GM12878 (cell line): ENCODE measurements at regions not wholly inside any gene's neighbourhood (a gene's known extent, or its start where the extent isn't known, plus 50 kb on each side); places are given as distances from the start of the nearest gene placed in this dataset.
A peak's percentile ranks its signal among the peaks of the same experiment; 100 is the strongest.

Experiments
- ATAC-seq: fragments of 200-7000 bp; cut with Tn5 transposase; 3 replicates; pipeline ENCODE4 v1.9.1; 2020; ENCODE audit warnings: mild to moderate bottlenecking, moderate library complexity
- BruUV-seq: library from RNA; stranded (reverse); fragments of 400-500 nt; replicated peaks from 2 replicates; lab custom pipeline; 2021; lab: Mats Ljungman, UMichigan
- CTCF ChIA-PET: fragments of 300-600 bp; sonication (Branson Sonifier 250); formaldehyde crosslinking; extraction: SDS; loops from one replicate; lab custom pipeline; 2021; ENCODE audit warnings: inconsistent platforms; lab: Yijun Ruan, JAX
- POLR2A ChIA-PET: fragments of 350-600 bp; formaldehyde crosslinking; extraction: SDS; loops from one replicate; lab custom pipeline; 2021; ENCODE audit warnings: inconsistent platforms; lab: Charles Lee
- RAD21 ChIA-PET: fragments of 300-600 bp; sonication (Branson Sonifier 250); formaldehyde crosslinking; loops from one replicate; lab custom pipeline; 2023; ENCODE audit warnings: antibody characterized with exemption; ENCODE audit not compliant: unreplicated experiment; lab: Charles Lee
- SMC1A ChIA-PET: fragments of 300-600 bp; sonication (Branson Sonifier 250); formaldehyde crosslinking; loops from one replicate; lab custom pipeline; 2023; ENCODE audit not compliant: unreplicated experiment, uncharacterized antibody; lab: Charles Lee
- DNase-seq: peaks from one replicate; pipeline ENCODE4 v3.0.0-alpha.2; 2011; ENCODE audit warnings: low read depth, low spot score
- FAIRE-seq: peaks from 3 replicates; lab custom pipeline; 2011; peaks lifted over from hg19 to GRCh38; lab: Jason Lieb, UNC
- H2AFZ ChIP-seq: 2 replicates; pipeline ENCODE4 v1.6.0; 2011; ENCODE audit warnings: low read depth, low read length, control low read depth; ENCODE audit not compliant: control insufficient read depth
- H3K27ac ChIP-seq: 2 replicates; pipeline ENCODE4 v1.5.1; 2011; ENCODE audit warnings: control low read depth; ENCODE audit not compliant: control insufficient read depth, insufficient read depth
- H3K27me3 ChIP-seq, 2 experiments: replicated peaks in 1 of 2; 2 replicates each; pipeline versions ENCODE4 v1.6.0 to v1.6.1; 2011; ENCODE audit warnings: low read length in 1 of 2; ENCODE audit not compliant: control insufficient read depth in 2 of 2, insufficient read depth in 2 of 2
- H3K36me3 ChIP-seq, 2 experiments: 2 replicates each; pipeline ENCODE4 v1.5.1; 2011; ENCODE audit warnings: low read length in 1 of 2; ENCODE audit not compliant: control insufficient read depth in 2 of 2, insufficient read depth in 2 of 2
- H3K4me1 ChIP-seq: 2 replicates; pipeline ENCODE4 v1.6.1; 2011; ENCODE audit warnings: mild to moderate bottlenecking, low read length, moderate library complexity, mixed read lengths; ENCODE audit not compliant: control insufficient read depth, insufficient read depth
- H3K4me2 ChIP-seq: 2 replicates; pipeline ENCODE4 v1.6.0; 2011; ENCODE audit warnings: control low read depth; ENCODE audit not compliant: control insufficient read depth, insufficient read depth
- H3K4me3 ChIP-seq: fragments of 200-600 bp; sonication (generic); 2 replicates; pipeline ENCODE4 v1.5.1; 2016
- H3K79me2 ChIP-seq: 2 replicates; pipeline ENCODE4 v1.6.0; 2011; ENCODE audit warnings: low read length; ENCODE audit not compliant: control insufficient read depth, insufficient read depth
- H3K9ac ChIP-seq: 2 replicates; pipeline ENCODE4 v1.8.0; 2011; ENCODE audit warnings: low read length, control low read depth, mixed read lengths; ENCODE audit not compliant: control insufficient read depth, insufficient read depth
- H3K9me3 ChIP-seq: replicated peaks from 3 replicates; pipeline ENCODE4 v1.5.1; 2011; ENCODE audit warnings: mild to moderate bottlenecking, low read length; ENCODE audit not compliant: control insufficient read depth, insufficient read depth
- H4K20me1 ChIP-seq: 2 replicates; pipeline ENCODE4 v1.6.0; 2011; ENCODE audit not compliant: control insufficient read depth, insufficient read depth
- GATAD2B ChIP-seq: fragments of 450-650 bp; conservative IDR thresholded peaks from 2 replicates; pipeline ENCODE4 v1.6.1; 2017; ENCODE audit warnings: low read depth, mild to moderate bottlenecking, moderate library complexity
- MEF2A ChIP-seq: IDR thresholded peaks from 2 replicates; pipeline ENCODE4 v1.6.1; 2011; ENCODE audit warnings: low read depth, mild to moderate bottlenecking, low read length, moderate library complexity; ENCODE audit not compliant: insufficient read depth
- MTA3 ChIP-seq: IDR thresholded peaks from 2 replicates; pipeline ENCODE4 v1.6.1; 2012; ENCODE audit warnings: low read length, inconsistent platforms, borderline replicate concordance
- SMARCA5 ChIP-seq: fragments of 450-650 bp; IDR thresholded peaks from 2 replicates; pipeline ENCODE4 v1.6.1; 2017; ENCODE audit warnings: mild to moderate bottlenecking
- SPI1 ChIP-seq: IDR thresholded peaks from 2 replicates; pipeline ENCODE4 v1.6.1; 2011; ENCODE audit warnings: low read depth, mild to moderate bottlenecking, low read length, moderate library complexity, borderline replicate concordance; ENCODE audit not compliant: insufficient read depth
- TARDBP ChIP-seq: IDR thresholded peaks from 2 replicates; pipeline ENCODE4 v1.6.1; 2016; ENCODE audit warnings: borderline replicate concordance
- WGBS: methylation state at CpG from one replicate; pipeline ENCODE4 v1.1.6; 2016; ENCODE audit warnings: low lambda C conversion rate; ENCODE audit not compliant: insufficient replicate concordance, insufficient coverage; ENCODE audit errors: missing lambda C conversion rate; 5-methylcytosine and 5-hydroxymethylcytosine counted together
- in situ Hi-C: fragments of 300-500 bp; cut with MboI; formaldehyde crosslinking; loops from 9 replicates; pipeline ENCODE4 v1.14.3; 2018; ENCODE audit warnings: mixed read lengths
- intact Hi-C: fragments of 100-400 bp; cut with micrococcal nuclease; formaldehyde crosslinking; loops from one replicate; pipeline ENCODE4 v1.14.2; 2022; ENCODE audit not compliant: unreplicated experiment
- TF ChIP-seq, protein P1 (sequence below): IDR thresholded peaks from 2 replicates; pipeline ENCODE4 v1.6.1; 2012; ENCODE audit warnings: low read depth, low read length, improper control_type of control experiment
- TF ChIP-seq, protein P2 (sequence below): fragments of 450-650 bp; IDR thresholded peaks from 2 replicates; pipeline ENCODE4 v1.6.1; 2017; ENCODE audit warnings: mild to moderate bottlenecking, moderate library complexity

DNA sequence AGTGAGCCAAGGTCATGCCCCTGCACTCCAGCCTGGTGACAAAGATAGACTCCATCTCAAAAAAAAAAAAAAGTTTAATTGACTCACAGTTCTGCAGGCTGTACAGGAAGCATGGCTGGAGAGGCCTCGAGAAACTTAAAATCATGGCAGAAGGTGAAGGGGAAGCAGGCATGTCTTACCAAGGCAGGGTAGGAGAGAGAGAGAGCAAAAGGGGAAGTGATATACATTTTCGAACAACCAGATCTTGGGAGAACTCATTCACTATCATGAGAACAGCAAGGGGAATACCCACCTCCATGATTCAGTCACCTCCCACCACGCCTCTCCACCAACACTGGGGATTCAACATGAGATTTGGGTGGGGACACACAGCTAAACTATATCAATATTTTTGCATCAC is 315.2 kb upstream of the HTR2C start:
- Histone ChIP-seq H3K36me3 (no peaks in the 10 kb centered on the region), H3K9ac (no peak overlapping the region), H3K27ac (no peak overlapping the region), H4K20me1 (no peaks in the 10 kb centered on the region), H3K4me1 (no peaks in the 10 kb centered on the region), H3K27me3 (no peaks in the 10 kb centered on the region), H3K4me3 (no peak overlapping the region), H3K9me3 (no peaks in the 10 kb centered on the region; the same call in 2 of the 3 replicates), H3K4me2 (no peak overlapping the region), H3K79me2 (no peaks in the 10 kb centered on the region), H2AFZ (no peak overlapping the region)
- RAD21 ChIA-PET, result no interaction called here
- in situ Hi-C loops (no loop called here), intact Hi-C loops (no loop called here)
- POLR2A ChIA-PET, result no interaction called here
- CTCF ChIA-PET, result no interaction called here
- no TSS peak for BruUV-seq
- ATAC-seq (no peak), FAIRE-seq (no peak), DNase-seq (no peak)
- TF ChIP-seq MEF2A (no peak), SPI1 (peak; percentile 36; the same call in 1 of the 2 replicates)
- SMC1A ChIA-PET, result no interaction called here
- WGBS, result 16% methylated on average over 3 of the region's 3 CpGs

DNA sequence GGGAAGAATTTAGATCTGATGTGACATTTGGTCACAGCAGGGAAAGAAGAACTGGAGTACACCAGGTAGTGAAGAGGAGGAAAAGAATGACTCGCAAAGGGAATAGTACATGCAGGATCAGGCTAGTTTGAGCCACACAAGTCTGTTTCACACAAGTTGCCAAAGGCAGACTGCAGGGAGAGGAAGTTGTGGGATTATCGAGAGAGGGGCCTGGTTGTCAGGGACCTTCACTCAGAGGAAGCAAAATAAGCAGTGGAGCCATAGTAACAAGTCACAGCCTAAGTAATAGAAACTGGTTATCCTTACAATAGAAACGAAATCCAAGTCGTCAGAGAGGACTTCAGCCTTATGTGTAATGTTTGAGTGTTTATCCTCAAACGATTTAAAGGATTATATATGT is 316.7 kb upstream of the HTR2C start:
- no TSS peak for BruUV-seq
- in situ Hi-C loops, result no loop called here
- Histone ChIP-seq H3K27me3 (no peaks in the 10 kb centered on the region), H3K9ac (no peak overlapping the region), H3K4me2 (no peak overlapping the region), H3K9me3 (no peaks in the 10 kb centered on the region; the same call in 2 of the 3 replicates), H3K4me1 (no peaks in the 10 kb centered on the region), H3K4me3 (no peak overlapping the region), H2AFZ (no peak overlapping the region)
- CTCF ChIA-PET, result no interaction called here
- RAD21 ChIA-PET, result no interaction called here
- SMC1A ChIA-PET, result no interaction called here
- no peak for DNase-seq
- POLR2A ChIA-PET, result no interaction called here
- no peak for TF ChIP-seq GATAD2B
- no peak for TF ChIP-seq MTA3
- TF ChIP-seq, protein P1, sequence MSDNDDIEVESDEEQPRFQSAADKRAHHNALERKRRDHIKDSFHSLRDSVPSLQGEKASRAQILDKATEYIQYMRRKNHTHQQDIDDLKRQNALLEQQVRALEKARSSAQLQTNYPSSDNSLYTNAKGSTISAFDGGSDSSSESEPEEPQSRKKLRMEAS, result no peak
- TF ChIP-seq, protein P2, sequence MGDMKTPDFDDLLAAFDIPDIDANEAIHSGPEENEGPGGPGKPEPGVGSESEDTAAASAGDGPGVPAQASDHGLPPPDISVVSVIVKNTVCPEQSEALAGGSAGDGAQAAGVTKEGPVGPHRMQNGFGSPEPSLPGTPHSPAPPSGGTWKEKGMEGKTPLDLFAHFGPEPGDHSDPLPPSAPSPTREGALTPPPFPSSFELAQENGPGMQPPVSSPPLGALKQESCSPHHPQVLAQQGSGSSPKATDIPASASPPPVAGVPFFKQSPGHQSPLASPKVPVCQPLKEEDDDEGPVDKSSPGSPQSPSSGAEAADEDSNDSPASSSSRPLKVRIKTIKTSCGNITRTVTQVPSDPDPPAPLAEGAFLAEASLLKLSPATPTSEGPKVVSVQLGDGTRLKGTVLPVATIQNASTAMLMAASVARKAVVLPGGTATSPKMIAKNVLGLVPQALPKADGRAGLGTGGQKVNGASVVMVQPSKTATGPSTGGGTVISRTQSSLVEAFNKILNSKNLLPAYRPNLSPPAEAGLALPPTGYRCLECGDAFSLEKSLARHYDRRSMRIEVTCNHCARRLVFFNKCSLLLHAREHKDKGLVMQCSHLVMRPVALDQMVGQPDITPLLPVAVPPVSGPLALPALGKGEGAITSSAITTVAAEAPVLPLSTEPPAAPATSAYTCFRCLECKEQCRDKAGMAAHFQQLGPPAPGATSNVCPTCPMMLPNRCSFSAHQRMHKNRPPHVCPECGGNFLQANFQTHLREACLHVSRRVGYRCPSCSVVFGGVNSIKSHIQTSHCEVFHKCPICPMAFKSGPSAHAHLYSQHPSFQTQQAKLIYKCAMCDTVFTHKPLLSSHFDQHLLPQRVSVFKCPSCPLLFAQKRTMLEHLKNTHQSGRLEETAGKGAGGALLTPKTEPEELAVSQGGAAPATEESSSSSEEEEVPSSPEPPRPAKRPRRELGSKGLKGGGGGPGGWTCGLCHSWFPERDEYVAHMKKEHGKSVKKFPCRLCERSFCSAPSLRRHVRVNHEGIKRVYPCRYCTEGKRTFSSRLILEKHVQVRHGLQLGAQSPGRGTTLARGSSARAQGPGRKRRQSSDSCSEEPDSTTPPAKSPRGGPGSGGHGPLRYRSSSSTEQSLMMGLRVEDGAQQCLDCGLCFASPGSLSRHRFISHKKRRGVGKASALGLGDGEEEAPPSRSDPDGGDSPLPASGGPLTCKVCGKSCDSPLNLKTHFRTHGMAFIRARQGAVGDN, result no peak
- no peak for TF ChIP-seq SMARCA5
- no peak for TF ChIP-seq TARDBP
- TF ChIP-seq, all 136 proteins: peak for 0
- no peaks in the 10 kb centered on the region for H4K20me1 ChIP-seq
- FAIRE-seq (no peak), ATAC-seq (no peak)
- intact Hi-C loops, result no loop called here
- WGBS, result 15% methylated on average over 5 of the region's 5 CpGs
- no peaks in the 10 kb centered on the region for H3K36me3 ChIP-seq
- no peaks in the 10 kb centered on the region for H3K79me2 ChIP-seq
- H3K27ac ChIP-seq, result no peak overlapping the region
